ENCODE measurements at regions not wholly inside any gene's neighbourhood (a gene's known extent, or its start where the extent isn't known, plus 50 kb on each side); places are given as distances from the start of the nearest gene placed in this dataset.

- DNase-seq (ENCODE audit: low spot score) (no peak), ATAC-seq (ENCODE audit: low FRiP score) (no peak)
- TF ChIP-seq CTCF (IDR thresholded peaks at IDR 0.05) = no peak
Observed at GRCh38 chr6:22788038-22788437, 218.7 kb downstream of the HDGFL1 start.

- DNase-seq (ENCODE audit: low spot score) = no peak
- ATAC-seq (ENCODE audit: low FRiP score) = peak; percentile 59
- no peak for TF ChIP-seq CTCF (IDR thresholded peaks at IDR 0.05)
Observed at GRCh38 chr6:22789315-22789714, 219.9 kb downstream of the HDGFL1 start.

- no peak for ATAC-seq (ENCODE audit: low FRiP score)
- DNase-seq (ENCODE audit: low spot score) = no peak
- no peak for TF ChIP-seq CTCF (IDR thresholded peaks at IDR 0.05)
Observed at GRCh38 chr6:22794844-22795243, 225.5 kb downstream of the HDGFL1 start.

- no peak for TF ChIP-seq CTCF (IDR thresholded peaks at IDR 0.05)
- no peak for DNase-seq (ENCODE audit: low spot score)
- ATAC-seq (ENCODE audit: low FRiP score) = no peak
Observed at GRCh38 chr6:22800451-22800850, 231.1 kb downstream of the HDGFL1 start.

- no peak for TF ChIP-seq CTCF (IDR thresholded peaks at IDR 0.05)
- no peak for ATAC-seq (ENCODE audit: low FRiP score)
- DNase-seq (ENCODE audit: low spot score) = no peak
Observed at GRCh38 chr6:22801831-22802230, 232.5 kb downstream of the HDGFL1 start.

- no peak for DNase-seq (ENCODE audit: low spot score)
- no peak for ATAC-seq (ENCODE audit: low FRiP score)
- no peak for TF ChIP-seq CTCF (IDR thresholded peaks at IDR 0.05)
Observed at GRCh38 chr6:22804620-22805261, 235.4 kb downstream of the HDGFL1 start.

GRCh38 chr6:22807261-22807660 lies 237.9 kb downstream of the HDGFL1 start:
- ATAC-seq (ENCODE audit: low FRiP score) (no peak), DNase-seq (ENCODE audit: low spot score) (no peak)
- TF ChIP-seq CTCF (IDR thresholded peaks at IDR 0.05) = no peak
